NCI-H2196 (cell line): ENCODE measurements at regions not wholly inside any gene's neighbourhood (a gene's known extent, or its start where the extent isn't known, plus 50 kb on each side); places are given as distances from the start of the nearest gene placed in this dataset.

ENCODE experiments used
- DNase-seq: peaks from one replicate; lab custom pipeline; 2025; ENCODE audit not compliant: unreplicated experiment; lab: John Stamatoyannopoulos, UW

GRCh38 chr22:49143812-49144211 lies 683.9 kb downstream of the BRD1 start:
- no peak for DNase-seq

- no peak for DNase-seq
These were observed 684.8 kb downstream of the BRD1 start for GRCh38 chr22:49142891-49143290.

GRCh38 chr22:49142296-49142695 lies 685.4 kb downstream of the BRD1 start:
- DNase-seq: no peak

GRCh38 chr22:49141761-49142160 lies 685.9 kb downstream of the BRD1 start:
- no peak for DNase-seq

- no peak for DNase-seq
These were observed 686.6 kb downstream of the BRD1 start for GRCh38 chr22:49140911-49141665.

- DNase-seq: no peak
These were observed 688.1 kb downstream of the BRD1 start for GRCh38 chr22:49139492-49140151.

GRCh38 chr22:49138250-49138790 lies 689.4 kb downstream of the BRD1 start:
- no peak for DNase-seq

- no peak for DNase-seq
These were observed 690.4 kb downstream of the BRD1 start for GRCh38 chr22:49137206-49137840.

GRCh38 chr22:49136816-49137180 lies 690.9 kb downstream of the BRD1 start:
- no peak for DNase-seq

- no peak for DNase-seq
These were observed 691.4 kb downstream of the BRD1 start for GRCh38 chr22:49136041-49136815.

- no peak for DNase-seq
These were observed 693.6 kb downstream of the BRD1 start for GRCh38 chr22:49134076-49134475.

- DNase-seq: no peak
These were observed 694.1 kb downstream of the BRD1 start for GRCh38 chr22:49133541-49133940.

GRCh38 chr22:49132009-49132408 lies 695.7 kb downstream of the BRD1 start:
- no peak for DNase-seq

- no peak for DNase-seq
These were observed 697.9 kb downstream of the BRD1 start for GRCh38 chr22:49129736-49130135.

- no peak for DNase-seq
These were observed 698.8 kb downstream of the BRD1 start for GRCh38 chr22:49128874-49129273.

GRCh38 chr22:49124608-49125007 lies 703.1 kb downstream of the BRD1 start:
- DNase-seq: no peak

- no peak for DNase-seq
These were observed 704.0 kb downstream of the BRD1 start for GRCh38 chr22:49123621-49124192.

- DNase-seq: no peak
These were observed 708.1 kb downstream of the BRD1 start for GRCh38 chr22:49119551-49119952.

- DNase-seq: no peak
These were observed 709.6 kb downstream of the BRD1 start for GRCh38 chr22:49118065-49118464.

GRCh38 chr22:49117486-49117885 lies 710.2 kb downstream of the BRD1 start:
- no peak for DNase-seq
